NT2/D1 (cell line): ENCODE measurements at regions not wholly inside any gene's neighbourhood (a gene's known extent, or its start where the extent isn't known, plus 50 kb on each side); places are given as distances from the start of the nearest gene placed in this dataset.

ENCODE experiments used
- DNase-seq: peaks from one replicate; pipeline ENCODE4 v3.0.0-alpha.2; 2011; ENCODE audit warnings: low read depth, low spot score
- H3K27me3 ChIP-seq: 2 replicates; pipeline ENCODE4 v1.6.0; 2011; ENCODE audit warnings: mild to moderate bottlenecking; ENCODE audit not compliant: insufficient read length, insufficient read depth
- H3K36me3 ChIP-seq: 2 replicates; pipeline ENCODE4 v1.6.1; 2011; ENCODE audit warnings: mild to moderate bottlenecking, low read length, mixed read lengths; ENCODE audit not compliant: insufficient read depth, insufficient read length
- H3K4me1 ChIP-seq: 2 replicates; pipeline ENCODE4 v1.5.1; 2011; ENCODE audit not compliant: insufficient read depth, insufficient read length
- H3K4me3 ChIP-seq: 2 replicates; pipeline ENCODE4 v1.5.1; 2011; ENCODE audit warnings: low read depth; ENCODE audit not compliant: insufficient read length
- H3K9ac ChIP-seq: 2 replicates; pipeline ENCODE4 v1.6.0; 2011; ENCODE audit warnings: low read depth; ENCODE audit not compliant: insufficient read length
- H3K9me3 ChIP-seq: 2 replicates; pipeline ENCODE4 v1.5.1; 2011; ENCODE audit warnings: mild to moderate bottlenecking, low read length; ENCODE audit not compliant: insufficient read depth
- SUZ12 ChIP-seq: IDR thresholded peaks from 2 replicates; pipeline ENCODE4 v1.6.1; 2011; ENCODE audit not compliant: insufficient read length, insufficient read depth; ENCODE audit errors: extremely low read depth
- YY1 ChIP-seq: IDR thresholded peaks from 2 replicates; pipeline ENCODE4 v1.6.1; 2011; ENCODE audit not compliant: insufficient read length, insufficient read depth
- ZNF274 ChIP-seq: IDR thresholded peaks from 2 replicates; pipeline ENCODE4 v1.6.1; 2011; ENCODE audit warnings: mild to moderate bottlenecking, low read depth, low read length

- H3K9me3 ChIP-seq: no peaks in the 10 kb centered on the region
- H3K9ac ChIP-seq: no peak overlapping the region
- no peak overlapping the region for H3K4me3 ChIP-seq
- no peak for DNase-seq
- no peaks in the 10 kb centered on the region for H3K36me3 ChIP-seq
- peaks cover 2% of the 10 kb centered on the region for H3K4me1 ChIP-seq
- no peaks in the 10 kb centered on the region for H3K27me3 ChIP-seq
- no peak for TF ChIP-seq YY1
- TF ChIP-seq ZNF274: no peak
- TF ChIP-seq SUZ12: no peak
Measured at GRCh38 chr11:131300439-131300717, 70.0 kb upstream of the NTM start.

- Histone ChIP-seq H3K4me1 (peaks cover 2% of the 10 kb centered on the region), H3K27me3 (no peaks in the 10 kb centered on the region), H3K9me3 (no peaks in the 10 kb centered on the region), H3K9ac (no peak overlapping the region), H3K4me3 (no peak overlapping the region), H3K36me3 (no peaks in the 10 kb centered on the region)
- DNase-seq: no peak
- no peak for TF ChIP-seq ZNF274
Measured at GRCh38 chr11:131301306-131301705, 69.1 kb upstream of the NTM start.

- DNase-seq: no peak
- no peaks in the 10 kb centered on the region for H3K9me3 ChIP-seq
- H3K27me3 ChIP-seq: no peaks in the 10 kb centered on the region
- H3K9ac ChIP-seq: no peak overlapping the region
- peaks cover 2% of the 10 kb centered on the region for H3K4me1 ChIP-seq
- no peak overlapping the region for H3K4me3 ChIP-seq
- H3K36me3 ChIP-seq: no peaks in the 10 kb centered on the region
- TF ChIP-seq ZNF274 (no peak), SUZ12 (no peak), YY1 (no peak)
Measured at GRCh38 chr11:131302836-131303235, 67.6 kb upstream of the NTM start.

GRCh38 chr11:131303611-131304119, 66.8 kb upstream of the NTM start:
- H3K4me1 ChIP-seq: peaks cover 2% of the 10 kb centered on the region
- no peaks in the 10 kb centered on the region for H3K9me3 ChIP-seq
- no peaks in the 10 kb centered on the region for H3K36me3 ChIP-seq
- H3K4me3 ChIP-seq: no peak overlapping the region
- DNase-seq: no peak
- no peaks in the 10 kb centered on the region for H3K27me3 ChIP-seq
- TF ChIP-seq SUZ12 (no peak), ZNF274 (no peak), YY1 (no peak)
- H3K9ac ChIP-seq: no peak overlapping the region

GRCh38 chr11:131305005-131305404, 65.4 kb upstream of the NTM start:
- DNase-seq: no peak
- H3K27me3 ChIP-seq: no peaks in the 10 kb centered on the region
- TF ChIP-seq YY1: no peak
- TF ChIP-seq SUZ12: no peak
- TF ChIP-seq ZNF274: no peak

GRCh38 chr11:131307506-131307905, 62.9 kb upstream of the NTM start:
- Histone ChIP-seq H3K9me3 (no peaks in the 10 kb centered on the region), H3K27me3 (no peaks in the 10 kb centered on the region), H3K4me3 (no peak overlapping the region), H3K36me3 (no peaks in the 10 kb centered on the region), H3K9ac (no peak overlapping the region), H3K4me1 (no peaks in the 10 kb centered on the region)
- no peak for DNase-seq
- TF ChIP-seq ZNF274 (no peak), YY1 (no peak), SUZ12 (no peak)

More at GRCh38 chr11:131305005-131305404, 65.4 kb upstream of the NTM start:
- no peak overlapping the region for H3K4me3 ChIP-seq
- no peaks in the 10 kb centered on the region for H3K4me1 ChIP-seq
- H3K9ac ChIP-seq: no peak overlapping the region
- no peaks in the 10 kb centered on the region for H3K9me3 ChIP-seq
- H3K36me3 ChIP-seq: no peaks in the 10 kb centered on the region

- Histone ChIP-seq H3K4me1 (no peaks in the 10 kb centered on the region), H3K9ac (no peak overlapping the region), H3K36me3 (no peaks in the 10 kb centered on the region), H3K27me3 (no peaks in the 10 kb centered on the region), H3K4me3 (no peak overlapping the region), H3K9me3 (no peaks in the 10 kb centered on the region)
- TF ChIP-seq YY1 (no peak), ZNF274 (no peak), SUZ12 (no peak)
- no peak for DNase-seq
Measured at GRCh38 chr11:131309776-131310175, 60.6 kb upstream of the NTM start.
